ENCODE measurements at regions not wholly inside any gene's neighbourhood (a gene's known extent, or its start where the extent isn't known, plus 50 kb on each side); places are given as distances from the start of the nearest gene placed in this dataset.

GRCh38 chr21:35506352-35506751 is 457.2 kb upstream of the RUNX1 start:
- Histone ChIP-seq H3K4me2 (ENCODE audit: low read depth, low read length) (no peak overlapping the region), H4K20me1 (ENCODE audit: insufficient read depth, low read length) (no peaks in the 10 kb centered on the region), H3K27ac (ENCODE audit: extremely low read length, insufficient read depth, low read length) (no peak overlapping the region), H3K36me3 (replicated peaks in 1 of 2; ENCODE audit: control insufficient read depth in 1 of 2, insufficient read depth in 2 of 2, low read length in 2 of 2) (no peaks in the 10 kb centered on the region), H3K4me1 (ENCODE audit: insufficient read depth, low read length) (peaks cover 7% of the 10 kb centered on the region; the same call in 1 of the 2 replicates), H3K9me3 (ENCODE audit: low read length) (no peaks in the 10 kb centered on the region), H3K4me3 (replicated peaks in 1 of 3; ENCODE audit: insufficient read depth in 1 of 3, low read depth in 2 of 3, low read length in 3 of 3) (no peak overlapping the region), H3K79me2 (ENCODE audit: insufficient read depth, low read length) (no peaks in the 10 kb centered on the region), H3K27me3 (ENCODE audit: control insufficient read depth in 1 of 2, insufficient read depth in 2 of 2, low read length in 2 of 2) (no peaks in the 10 kb centered on the region), H3K9ac (ENCODE audit: insufficient read depth, low read depth, low read length) (no peak overlapping the region), H2AFZ (ENCODE audit: low read length) (no peak overlapping the region)
- in situ Hi-C loops (cut with HindIII; ENCODE audit: extremely low pct_ligation_motif_present, low pct_unique_long_range_greater_than_20kb) (no loop called here), intact Hi-C loops (cut with micrococcal nuclease; ENCODE audit: unreplicated experiment) (loop anchor here (10.0 kb wide), 2 partner anchors 452 to 612 kb away; no protein-coding TSS in a partner anchor)
- ATAC-seq (no peak), DNase-seq (ENCODE audit: low spot score) (no peak), FAIRE-seq (no peak)
- ChIA-PET CTCF (ENCODE audit: low intra/inter-chr PET ratio, low total read pairs) (no interaction called here), POLR2A (no interaction called here)
- 54% methylated on average over 3 of the region's 3 CpGs for WGBS (ENCODE audit: low lambda C conversion rate)
- no TSS peak for BruUV-seq (replicated peaks)
- TF ChIP-seq ZFP36 (IDR thresholded peaks at IDR 0.05; ENCODE audit: borderline replicate concordance, low read depth, low read length, partially characterized antibody) (no peak), AHDC1 (CRISPR knock-in tag; IDR thresholded peaks at IDR 0.05; ENCODE audit: borderline replicate concordance) (no peak), ZNF362 (CRISPR knock-in tag; IDR thresholded peaks at IDR 0.05; ENCODE audit: borderline replicate concordance) (no peak), THAP7 (CRISPR knock-in tag; IDR thresholded peaks at IDR 0.05) (no peak), DMAP1 (CRISPR knock-in tag; IDR thresholded peaks at IDR 0.05) (no peak), POLR2AphosphoS2 (IDR thresholded peaks at IDR 0.05; ENCODE audit: low read depth, low read length) (no peak), ZSCAN21 (CRISPR knock-in tag; IDR thresholded peaks at IDR 0.05; ENCODE audit: borderline replicate concordance) (no peak), ZNF513 (CRISPR knock-in tag; conservative IDR thresholded peaks at IDR 0.05) (no peak), SP1 (IDR thresholded peaks at IDR 0.05) (no peak), SP1 (CRISPR knock-in tag; IDR thresholded peaks at IDR 0.05) (no peak), FOXP1 (IDR thresholded peaks at IDR 0.05) (no peak), FOXP1 (CRISPR knock-in tag; IDR thresholded peaks at IDR 0.05) (no peak), SOX5 (CRISPR knock-in tag; IDR thresholded peaks at IDR 0.05; ENCODE audit: borderline replicate concordance) (no peak), PRMT3 (CRISPR knock-in tag; IDR thresholded peaks at IDR 0.05; ENCODE audit: borderline replicate concordance, low read depth) (no peak)
- TF ChIP-seq, protein P1, sequence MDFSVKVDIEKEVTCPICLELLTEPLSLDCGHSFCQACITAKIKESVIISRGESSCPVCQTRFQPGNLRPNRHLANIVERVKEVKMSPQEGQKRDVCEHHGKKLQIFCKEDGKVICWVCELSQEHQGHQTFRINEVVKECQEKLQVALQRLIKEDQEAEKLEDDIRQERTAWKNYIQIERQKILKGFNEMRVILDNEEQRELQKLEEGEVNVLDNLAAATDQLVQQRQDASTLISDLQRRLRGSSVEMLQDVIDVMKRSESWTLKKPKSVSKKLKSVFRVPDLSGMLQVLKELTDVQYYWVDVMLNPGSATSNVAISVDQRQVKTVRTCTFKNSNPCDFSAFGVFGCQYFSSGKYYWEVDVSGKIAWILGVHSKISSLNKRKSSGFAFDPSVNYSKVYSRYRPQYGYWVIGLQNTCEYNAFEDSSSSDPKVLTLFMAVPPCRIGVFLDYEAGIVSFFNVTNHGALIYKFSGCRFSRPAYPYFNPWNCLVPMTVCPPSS (IDR thresholded peaks at IDR 0.05) = no peak

All from HepG2 (cell line).